ENCODE measurements at regions not wholly inside any gene's neighbourhood (a gene's known extent, or its start where the extent isn't known, plus 50 kb on each side); places are given as distances from the start of the nearest gene placed in this dataset.

- TF ChIP-seq CTCF (IDR thresholded peaks at IDR 0.05) (no peak), POLR2A (IDR thresholded peaks at IDR 0.05) (no peak)
These were observed 543.2 kb upstream of the LRRTM4 start for GRCh38 chr2:78065366-78065765.

Measured in testis (tissue), 2 donors.